Loucy (cell line): ENCODE measurements at regions not wholly inside any gene's neighbourhood (a gene's known extent, or its start where the extent isn't known, plus 50 kb on each side); places are given as distances from the start of the nearest gene placed in this dataset.

Experiments used
- EZH2phosphoT487 ChIP-seq: fragments of 200-600 bp; IDR thresholded peaks from 2 replicates; pipeline ENCODE4 v1.6.1; 2018; ENCODE audit warnings: antibody characterized with exemption, mild to moderate bottlenecking, moderate library complexity, borderline replicate concordance
- TF ChIP-seq, protein P1 (sequence below): fragments of 200-600 bp; sonication (generic); conservative IDR thresholded peaks from 2 replicates; pipeline ENCODE4 v1.5.1; 2014; ENCODE audit warnings: mild to moderate bottlenecking, antibody characterized with exemption, low read length

DNA sequence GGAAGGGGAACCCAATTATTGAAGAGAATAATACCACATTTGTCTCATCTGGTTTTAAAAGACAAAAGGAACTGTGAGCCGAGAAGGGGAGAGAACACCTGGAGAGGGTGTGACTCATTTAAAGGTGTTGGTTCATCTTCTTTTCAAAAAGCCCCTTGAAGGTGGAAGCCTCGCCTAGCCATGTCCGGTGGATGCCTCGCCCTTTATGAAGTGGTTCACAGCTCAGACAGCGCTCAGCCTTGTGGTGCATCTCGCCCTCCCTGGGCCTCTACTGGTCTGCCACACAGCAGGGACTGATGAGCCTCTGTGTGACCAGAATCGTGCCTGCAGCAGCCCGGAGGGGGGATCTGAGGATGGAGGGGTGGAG, 290.0 kb upstream of the CXCR4 start:
- TF ChIP-seq, protein P1, sequence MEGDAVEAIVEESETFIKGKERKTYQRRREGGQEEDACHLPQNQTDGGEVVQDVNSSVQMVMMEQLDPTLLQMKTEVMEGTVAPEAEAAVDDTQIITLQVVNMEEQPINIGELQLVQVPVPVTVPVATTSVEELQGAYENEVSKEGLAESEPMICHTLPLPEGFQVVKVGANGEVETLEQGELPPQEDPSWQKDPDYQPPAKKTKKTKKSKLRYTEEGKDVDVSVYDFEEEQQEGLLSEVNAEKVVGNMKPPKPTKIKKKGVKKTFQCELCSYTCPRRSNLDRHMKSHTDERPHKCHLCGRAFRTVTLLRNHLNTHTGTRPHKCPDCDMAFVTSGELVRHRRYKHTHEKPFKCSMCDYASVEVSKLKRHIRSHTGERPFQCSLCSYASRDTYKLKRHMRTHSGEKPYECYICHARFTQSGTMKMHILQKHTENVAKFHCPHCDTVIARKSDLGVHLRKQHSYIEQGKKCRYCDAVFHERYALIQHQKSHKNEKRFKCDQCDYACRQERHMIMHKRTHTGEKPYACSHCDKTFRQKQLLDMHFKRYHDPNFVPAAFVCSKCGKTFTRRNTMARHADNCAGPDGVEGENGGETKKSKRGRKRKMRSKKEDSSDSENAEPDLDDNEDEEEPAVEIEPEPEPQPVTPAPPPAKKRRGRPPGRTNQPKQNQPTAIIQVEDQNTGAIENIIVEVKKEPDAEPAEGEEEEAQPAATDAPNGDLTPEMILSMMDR = no peak
- no peak for TF ChIP-seq EZH2phosphoT487
